GM11168 (cell line): ENCODE measurements at regions not wholly inside any gene's neighbourhood (a gene's known extent, or its start where the extent isn't known, plus 50 kb on each side); places are given as distances from the start of the nearest gene placed in this dataset.
"Not testable (repeated sequence)": the region's sequence is repeated elsewhere in the genome, so short reads cannot be mapped to it uniquely, and the experiment has no call there.

Experiments used
- in situ Hi-C: fragments of 300-500 bp; cut with MboI; formaldehyde crosslinking; loops from one replicate; pipeline ENCODE4 v1.12.0; 2022; ENCODE audit warnings: low sequenced_read_pairs; ENCODE audit not compliant: unreplicated experiment

GRCh38 chr20:48018851-48019250 is 233.6 kb upstream of the SULF2 start:
- in situ Hi-C loops, result not testable (repeated sequence)

- in situ Hi-C loops, result no loop called here
These were observed 232.7 kb upstream of the SULF2 start for GRCh38 chr20:48017992-48018391.

GRCh38 chr20:48017509-48017908 is 232.2 kb upstream of the SULF2 start:
- in situ Hi-C loops, result no loop called here

- in situ Hi-C loops, result no loop called here
These were observed 230.9 kb upstream of the SULF2 start for GRCh38 chr20:48015943-48016723.

- in situ Hi-C loops, result no loop called here
These were observed 230.0 kb upstream of the SULF2 start for GRCh38 chr20:48015141-48015910.

GRCh38 chr20:48012401-48012974 is 227.2 kb upstream of the SULF2 start:
- in situ Hi-C loops, result no loop called here

- in situ Hi-C loops, result no loop called here
These were observed 225.7 kb upstream of the SULF2 start for GRCh38 chr20:48011025-48011424.

DNA sequence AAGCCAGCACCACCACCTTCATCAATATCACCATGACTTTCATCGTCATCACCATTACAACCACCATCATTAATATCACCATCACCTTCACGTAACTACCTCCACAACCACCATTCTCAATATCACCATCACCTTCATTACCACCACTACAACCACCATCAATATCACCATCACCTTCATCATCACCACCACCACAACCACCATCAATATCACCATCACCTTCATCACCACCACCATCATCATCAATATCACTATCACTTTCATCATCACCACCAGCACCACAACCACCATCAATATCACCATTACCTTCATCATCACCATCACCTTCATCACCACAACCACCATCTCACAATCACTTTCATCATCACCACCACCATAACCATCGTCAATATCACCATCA is 225.3 kb upstream of the SULF2 start:
- in situ Hi-C loops, result no loop called here

- in situ Hi-C loops, result no loop called here
These were observed 223.7 kb upstream of the SULF2 start for GRCh38 chr20:48008850-48009515.

DNA sequence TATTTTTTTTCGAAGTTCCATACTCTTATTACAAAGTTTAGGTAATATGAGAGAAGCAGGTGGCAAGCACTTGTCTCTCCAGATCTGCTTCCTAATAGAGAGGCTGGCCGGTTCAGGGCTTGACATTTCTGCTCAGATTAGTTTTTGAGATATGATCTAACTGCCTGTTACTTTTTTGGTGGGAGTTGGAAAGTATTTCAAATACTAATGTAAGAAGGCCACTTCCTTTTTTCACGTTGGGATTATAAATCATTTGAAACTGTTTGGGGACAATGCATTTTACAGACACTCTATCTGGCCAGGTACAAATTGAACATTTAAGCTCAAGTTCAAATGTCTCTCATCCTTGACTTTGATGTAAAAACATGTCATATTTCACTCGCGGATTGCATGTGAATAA is 222.1 kb upstream of the SULF2 start:
- in situ Hi-C loops, result no loop called here

DNA sequence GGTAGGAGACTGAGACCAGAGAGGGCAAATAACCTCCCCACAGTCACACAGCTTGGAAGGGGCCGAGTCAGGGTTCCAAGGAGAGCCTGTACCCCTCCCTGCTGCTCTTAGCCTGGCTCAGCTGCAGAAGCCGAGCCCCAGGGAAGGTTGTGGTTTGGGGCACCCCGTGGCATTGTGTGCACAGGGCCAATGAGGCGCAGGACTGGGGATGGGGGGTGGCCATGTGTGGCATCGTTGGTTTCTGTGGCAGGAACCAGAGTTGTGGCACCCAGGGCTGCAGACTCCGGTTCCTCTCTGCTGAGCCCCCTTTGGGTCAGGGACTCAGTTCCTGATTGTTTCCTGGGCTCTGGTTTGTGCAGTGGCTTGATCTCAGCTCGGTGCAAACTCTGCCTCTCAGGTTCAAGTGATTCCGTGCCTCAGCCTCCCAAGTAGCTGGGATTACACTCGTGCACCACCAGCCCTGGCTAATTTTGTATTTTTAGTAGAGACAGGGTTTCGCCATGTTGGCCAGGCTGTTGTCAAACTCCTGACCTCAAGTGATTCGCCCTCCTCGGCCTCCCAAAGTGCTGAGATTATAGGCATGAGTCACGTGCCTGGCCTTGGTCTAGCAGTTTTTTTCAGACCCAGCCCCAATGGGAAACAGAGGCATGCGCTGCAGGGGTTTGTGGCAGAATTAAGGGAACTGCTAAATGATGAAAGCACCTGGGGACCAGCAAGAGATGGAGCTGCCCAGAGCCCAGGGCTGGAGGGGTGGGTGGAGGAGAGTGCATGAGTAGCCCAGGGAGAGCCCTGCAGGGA is 221.0 kb upstream of the SULF2 start:
- in situ Hi-C loops, result no loop called here

- in situ Hi-C loops, result no loop called here
These were observed 217.7 kb upstream of the SULF2 start for GRCh38 chr20:48003021-48003420.

- in situ Hi-C loops, result no loop called here
These were observed 217.3 kb upstream of the SULF2 start for GRCh38 chr20:48002517-48002970.

DNA sequence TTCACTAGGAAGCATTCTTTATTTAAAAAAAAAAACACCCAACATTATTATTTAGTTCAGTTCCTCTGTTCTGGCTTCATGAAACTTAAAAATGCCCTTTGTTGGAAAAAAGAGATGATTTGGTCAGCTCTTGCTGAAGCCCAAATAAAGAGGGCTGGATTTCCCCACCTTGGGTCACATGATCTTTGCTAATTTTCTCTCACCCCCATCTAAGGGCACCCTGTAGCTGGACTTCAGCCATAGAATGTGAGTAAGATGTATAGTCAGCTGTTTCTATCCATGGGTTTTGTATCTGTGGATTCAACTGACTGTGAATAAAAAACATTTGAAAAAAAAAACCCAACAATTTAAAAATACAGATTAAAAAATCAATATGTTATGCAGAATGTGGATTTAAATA is 213.9 kb upstream of the SULF2 start:
- in situ Hi-C loops, result no loop called here

- in situ Hi-C loops, result no loop called here
These were observed 213.5 kb upstream of the SULF2 start for GRCh38 chr20:47998736-47999135.

DNA sequence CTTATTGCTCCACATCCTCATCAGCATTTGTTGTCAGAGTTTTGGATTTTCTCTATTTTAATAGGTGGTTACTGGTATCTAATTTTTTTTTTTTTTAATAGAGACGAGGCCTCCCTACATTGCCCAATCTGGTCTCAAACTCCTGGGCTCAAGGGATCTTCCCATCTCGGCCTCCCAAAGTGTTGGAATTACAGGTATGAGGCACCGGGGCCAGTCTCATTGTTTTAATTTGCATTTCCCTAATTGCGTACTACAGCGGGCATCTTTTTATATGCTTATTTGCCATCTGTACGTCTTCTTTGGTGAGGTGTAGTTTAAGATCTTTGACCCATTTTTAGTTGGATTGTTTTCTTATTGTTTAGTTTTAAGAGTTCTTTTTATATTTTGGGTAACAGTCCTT is 210.4 kb upstream of the SULF2 start:
- in situ Hi-C loops, result no loop called here

DNA sequence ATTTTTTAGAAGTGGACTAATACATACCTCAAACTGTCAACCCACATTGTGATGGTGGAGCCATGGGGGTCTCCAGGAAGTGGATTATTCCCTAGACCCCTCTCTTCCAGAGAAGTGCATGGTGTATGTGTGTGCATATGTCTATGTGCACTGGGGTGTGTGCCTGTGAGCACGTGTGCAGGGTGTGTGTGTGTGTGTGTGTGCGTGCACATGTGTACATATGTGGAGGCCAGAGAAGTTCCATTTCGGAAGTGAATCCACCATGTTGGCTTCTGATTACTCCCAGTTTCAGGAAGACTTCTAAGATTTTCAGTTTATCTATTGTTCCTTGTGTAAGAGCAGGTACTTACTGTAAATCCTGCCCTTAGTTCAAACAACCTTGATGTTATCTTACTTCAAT is 208.5 kb upstream of the SULF2 start:
- in situ Hi-C loops, result no loop called here

GRCh38 chr20:47993035-47993755 is 207.9 kb upstream of the SULF2 start:
- in situ Hi-C loops, result no loop called here

DNA sequence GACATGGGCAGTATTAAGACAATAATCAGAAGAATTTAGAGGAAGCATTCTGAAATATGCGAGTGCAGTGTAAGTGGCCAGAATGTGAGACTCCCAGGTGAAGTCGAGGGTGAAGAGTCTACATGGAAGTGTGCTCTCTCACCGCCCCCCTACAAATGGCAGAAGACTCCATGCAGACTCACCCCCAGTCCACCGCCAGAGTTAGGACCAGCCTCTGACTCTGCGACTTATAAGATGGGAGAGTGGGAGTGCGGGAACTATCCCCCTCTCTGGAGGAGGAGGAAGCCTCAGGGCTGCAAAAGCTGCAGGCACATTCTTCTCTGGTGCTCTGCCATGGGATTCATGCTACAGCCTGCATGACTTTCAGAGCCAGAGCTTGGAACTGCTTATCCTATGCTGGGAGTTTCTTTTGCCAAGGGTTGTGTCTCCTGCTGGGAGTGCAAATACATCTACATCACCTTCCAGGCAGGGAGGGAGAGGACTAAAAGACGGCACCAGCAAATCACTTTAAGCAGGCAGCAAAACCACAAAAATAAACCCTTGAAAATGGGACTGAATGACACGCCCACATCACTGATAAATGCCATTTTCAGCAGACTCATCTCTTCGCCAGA is 206.7 kb upstream of the SULF2 start:
- in situ Hi-C loops, result no loop called here
